GM19351 (cell line): ENCODE measurements at regions not wholly inside any gene's neighbourhood (a gene's known extent, or its start where the extent isn't known, plus 50 kb on each side); places are given as distances from the start of the nearest gene placed in this dataset.

Source experiments
- ATAC-seq: cut with Tn5 transposase; IDR thresholded peaks from one replicate; pipeline ENCODE4 v1.9.1; 2021; ENCODE audit warnings: mild to moderate bottlenecking, moderate library complexity; ENCODE audit not compliant: unreplicated experiment

- no peak for ATAC-seq
Measured at GRCh38 chr1:234990328-234990675, 138.3 kb downstream of the TOMM20 start.

GRCh38 chr1:234989479-234990327, 138.9 kb downstream of the TOMM20 start:
- no peak for ATAC-seq

- ATAC-seq = no peak
Measured at GRCh38 chr1:234989019-234989418, 139.6 kb downstream of the TOMM20 start.

- no peak for ATAC-seq
Measured at GRCh38 chr1:234988536-234988935, 140.1 kb downstream of the TOMM20 start.

GRCh38 chr1:234988155-234988517, 140.5 kb downstream of the TOMM20 start:
- ATAC-seq = no peak

GRCh38 chr1:234987415-234988154, 141.1 kb downstream of the TOMM20 start:
- peak; percentile 62 for ATAC-seq

GRCh38 chr1:234986750-234987414, 141.8 kb downstream of the TOMM20 start:
- ATAC-seq = no peak

- ATAC-seq = no peak
Measured at GRCh38 chr1:234985516-234986294, 142.9 kb downstream of the TOMM20 start.

GRCh38 chr1:234985007-234985370, 143.6 kb downstream of the TOMM20 start:
- ATAC-seq = no peak

- no peak for ATAC-seq
Measured at GRCh38 chr1:234983564-234984238, 144.9 kb downstream of the TOMM20 start.

- no peak for ATAC-seq
Measured at GRCh38 chr1:234981758-234982157, 146.9 kb downstream of the TOMM20 start.

- ATAC-seq = peak; percentile 36
Measured at GRCh38 chr1:234980645-234981396, 147.8 kb downstream of the TOMM20 start.

- ATAC-seq = no peak
Measured at GRCh38 chr1:234980291-234980644, 148.4 kb downstream of the TOMM20 start.

GRCh38 chr1:234979296-234980279, 149.0 kb downstream of the TOMM20 start:
- no peak for ATAC-seq

GRCh38 chr1:234978397-234979295, 150.0 kb downstream of the TOMM20 start:
- peak; percentile 72 for ATAC-seq

GRCh38 chr1:234977875-234978396, 150.7 kb downstream of the TOMM20 start:
- no peak for ATAC-seq
